Heart right ventricle (tissue), 16 donors: ENCODE measurements at regions not wholly inside any gene's neighbourhood (a gene's known extent, or its start where the extent isn't known, plus 50 kb on each side); places are given as distances from the start of the nearest gene placed in this dataset.

ENCODE experiments used
- ATAC-seq, 8 donors: fragments of 200-7000 bp; cut with Tn5 transposase; one replicate each; pipeline ENCODE4 v1.9.1; 2020; ENCODE audit warnings: mild to moderate bottlenecking in 8 of 8, moderate library complexity in 8 of 8, moderate number of reproducible peaks in 1 of 8
- DNase-seq, 2 donors: peaks; one replicate each; pipeline ENCODE4 v3.0.0-alpha.2; 2020
- H3K27ac ChIP-seq, 10 donors: fragments of 200-600 bp; sonication (generic) in 2 of 10; one replicate each; pipeline versions ENCODE4 v1.5.0 to v1.8.0; 2020 to 2022; ENCODE audit warnings: mild to moderate bottlenecking in 3 of 10
- H3K27me3 ChIP-seq, 7 donors: fragments of 200-600 bp; one replicate each; pipeline ENCODE4 v1.8.0; 2021 to 2022; ENCODE audit warnings: mild to moderate bottlenecking in 2 of 7
- H3K36me3 ChIP-seq, 9 donors: fragments of 200-600 bp; sonication (generic) in 1 of 9; one replicate each; pipeline versions ENCODE4 v1.5.0 to v1.8.0; 2020 to 2022; ENCODE audit warnings: mild to moderate bottlenecking in 2 of 9
- H3K4me1 ChIP-seq, 9 donors: fragments of 200-600 bp; sonication (generic) in 1 of 9; one replicate each; pipeline versions ENCODE4 v1.5.0 to v1.8.0; 2020 to 2022; ENCODE audit warnings: mild to moderate bottlenecking in 4 of 9
- H3K4me3 ChIP-seq, 10 donors: fragments of 200-600 bp; sonication (generic) in 2 of 10; one replicate each; pipeline versions ENCODE4 v1.5.0 to v1.8.0; 2020 to 2022; ENCODE audit warnings: mild to moderate bottlenecking in 7 of 10, moderate library complexity in 2 of 10
- H3K9me3 ChIP-seq, 11 donors: fragments of 200-600 bp in 10 of 11; sonication (generic) in 2 of 11; one replicate each; pipeline versions ENCODE4 v1.5.0 to v1.8.0; 2013 to 2022; ENCODE audit warnings: mild to moderate bottlenecking in 2 of 11, control low read depth in 1 of 11, moderate library complexity in 1 of 11
- CTCF ChIP-seq, 9 donors: fragments of 200-600 bp; sonication (generic) in 2 of 9; IDR thresholded peaks; one replicate each; pipeline versions ENCODE4 v1.5.0 to v1.8.0; 2021 to 2022; ENCODE audit warnings: antibody characterized with exemption in 9 of 9, mild to moderate bottlenecking in 5 of 9, moderate library complexity in 1 of 9
- WGBS, 2 donors: extraction: QIAGEN DNeasy Blood & Tissue Kit; methylation state at CpG; one replicate each; pipeline ENCODE4 v1.1.7; 2013; ENCODE audit warnings: inconsistent platforms in 1 of 2; 5-methylcytosine and 5-hydroxymethylcytosine counted together
- intact Hi-C, 10 donors: fragments of 100-400 bp; cut with DNase I; formaldehyde crosslinking; loops; one replicate each; pipeline versions ENCODE4 v1.11.1 to v1.14.2; 2022
- donor health status: Arrhythmogenic right ventricular cardiomyopathy.
- donor health status: ischemic (EF 13 %, LVEDD 7.1; RV severe dilation, severe dysfunction).
- donor health status: healthy with polysubstance abuse.
- donor health status: DM: no; HTN: yes; CAD: no.
- donor health status: DM: no; HTN: no; CAD: no.
- donor health status: ischemic (EF 25% LVEDD 6.9; RV normal size, moderate dysfunction).
- donor health status: ischemic (EF 25% LVEDD 5.7; RV mildly dilated, moderate dysfunction).
- donor health status: healthy.
- donor health status: DM: yes; HTN: yes; CAD: no.
- donor health status: Ischemic cardiomyopathy.
- donor health status: ischemic (EF 35%, LVEDD 5.7; RV mildly dilated, moderate dysfunction).
- donor health status: nonischemic (EF 11% LVEDD 7.7; RV severe dilation, severe dysfunction).
- donor health status: DM: yes; HTN: yes; CAD: no.
- donor health status: PGD.
- donor health status: ischemic (EF 29% LVEDD 5.4; RV normal size, mild dysfunction).
- donor health status: nonischemic (EF 23%, LVEDD 6.1; RV moderate dilation, normal function).

- 66 to 73% methylated on average over 3 of the region's 3 CpGs for WGBS, 2 donors
- no peak for TF ChIP-seq CTCF (IDR thresholded peaks at IDR 0.05)
- H3K27ac ChIP-seq = no peak overlapping the region
- no peaks in the 10 kb centered on the region for H3K36me3 ChIP-seq
- H3K9me3 ChIP-seq = no peaks in the 10 kb centered on the region
- intact Hi-C loops = no loop called here
- DNase-seq (no peak), ATAC-seq (no peak)
- H3K4me1 ChIP-seq = no peaks in the 10 kb centered on the region
- no peak overlapping the region for H3K4me3 ChIP-seq
- H3K27me3 ChIP-seq = peaks cover 0 to 8% (median 0%) of the 10 kb centered on the region in 7 donors
Observed at GRCh38 chr5:135697959-135698345, 119.2 kb upstream of the CXCL14 start.

GRCh38 chr5:135697251-135697958 lies 118.6 kb upstream of the CXCL14 start:
- H3K4me1 ChIP-seq = no peaks in the 10 kb centered on the region
- H3K27me3 ChIP-seq = peaks cover 0 to 8% (median 0%) of the 10 kb centered on the region in 7 donors
- intact Hi-C loops = no loop called here
- 82 to 86% methylated on average over 5 of the region's 5 CpGs for WGBS, 2 donors
- H3K36me3 ChIP-seq = no peaks in the 10 kb centered on the region
- DNase-seq (no peak), ATAC-seq (no peak)
- no peaks in the 10 kb centered on the region for H3K9me3 ChIP-seq
- H3K27ac ChIP-seq = no peak overlapping the region
- TF ChIP-seq CTCF (IDR thresholded peaks at IDR 0.05) = no peak
- no peak overlapping the region for H3K4me3 ChIP-seq

DNA sequence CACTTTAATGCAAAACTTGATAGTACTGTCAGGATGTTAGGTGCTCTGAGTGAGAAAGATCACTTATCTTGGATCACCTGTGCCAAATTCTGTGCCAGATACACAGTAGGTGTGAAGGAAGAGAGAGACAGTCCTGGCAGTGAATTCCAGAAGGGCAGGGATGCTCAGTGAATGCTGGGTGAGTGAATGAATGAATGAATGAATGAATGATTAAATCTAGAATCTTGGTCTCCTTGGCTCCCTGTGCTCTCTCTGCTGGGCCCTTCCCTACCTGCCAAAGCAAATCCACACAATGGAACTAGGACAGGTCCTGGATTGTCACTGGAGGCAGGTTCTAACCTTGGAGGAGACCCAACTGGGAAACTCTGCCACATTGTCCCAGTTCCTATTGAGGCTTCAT lies 117.5 kb upstream of the CXCL14 start:
- no peak for TF ChIP-seq CTCF (IDR thresholded peaks at IDR 0.05)
- no peak for ATAC-seq
- Histone ChIP-seq H3K27ac (no peak overlapping the region), H3K4me3 (no peak overlapping the region), H3K9me3 (no peaks in the 10 kb centered on the region), H3K4me1 (no peaks in the 10 kb centered on the region), H3K27me3 (peaks cover 0 to 12% (median under 1%) of the 10 kb centered on the region in 7 donors), H3K36me3 (no peaks in the 10 kb centered on the region)
- intact Hi-C loops = no loop called here
- DNase-seq = no peak

- Histone ChIP-seq H3K9me3 (no peaks in the 10 kb centered on the region), H3K4me3 (no peak overlapping the region), H3K27me3 (peaks cover 0 to 15% (median 6%) of the 10 kb centered on the region in 7 donors), H3K4me1 (no peaks in the 10 kb centered on the region), H3K36me3 (no peaks in the 10 kb centered on the region), H3K27ac (no peak overlapping the region)
- no peak for TF ChIP-seq CTCF (IDR thresholded peaks at IDR 0.05)
- 46 to 56% methylated on average over 5 of the region's 5 CpGs for WGBS, 2 donors
- intact Hi-C loops = no loop called here
- DNase-seq (no peak), ATAC-seq (no peak)
Observed at GRCh38 chr5:135695656-135696313, 117.0 kb upstream of the CXCL14 start.
